WTC11 (cell line): ENCODE measurements at regions not wholly inside any gene's neighbourhood (a gene's known extent, or its start where the extent isn't known, plus 50 kb on each side); places are given as distances from the start of the nearest gene placed in this dataset.

Experiments used
- ATAC-seq: fragments of 200-7000 bp; cut with Tn5 transposase; 2 replicates; pipeline ENCODE4 v1.10.0; 2021; ENCODE audit warnings: mild to moderate bottlenecking, moderate library complexity
- CTCF ChIA-PET: fragments of 300-600 bp; sonication (Branson Sonifier 250); formaldehyde crosslinking; loops from one replicate; lab custom pipeline; 2021; ENCODE audit warnings: antibody characterized with exemption; lab: Charles Lee
- POLR2A ChIA-PET: fragments of 350-600 bp; sonication (Branson Sonifier 250); formaldehyde crosslinking; loops from one replicate; lab custom pipeline; 2021; ENCODE audit warnings: antibody characterized with exemption; lab: Charles Lee
- DNase-seq: peaks from one replicate; pipeline ENCODE4 v3.0.0; 2021; ENCODE audit warnings: low spot score
- H3K27ac Mint-ChIP-seq: 2 replicates; pipeline ENCODE4 v1.8.0; 2021; ENCODE audit warnings: mixed read lengths
- H3K27me3 Mint-ChIP-seq: 2 replicates; pipeline ENCODE4 v1.8.0; 2021; ENCODE audit warnings: low read depth, mild to moderate bottlenecking, moderate library complexity, mixed read lengths
- H3K36me3 Mint-ChIP-seq: 2 replicates; pipeline ENCODE4 v1.8.0; 2021; ENCODE audit warnings: mixed read lengths
- H3K4me1 Mint-ChIP-seq: 2 replicates; pipeline ENCODE4 v1.8.0; 2022; ENCODE audit warnings: mixed read lengths
- H3K4me3 Mint-ChIP-seq: 2 replicates; pipeline ENCODE4 v1.8.0; 2021; ENCODE audit warnings: mild to moderate bottlenecking, moderate library complexity, mixed read lengths
- H3K9me3 Mint-ChIP-seq: 2 replicates; pipeline ENCODE4 v1.8.0; 2021; ENCODE audit warnings: mixed read lengths
- ATF3 ChIP-seq: sonication (generic); formaldehyde crosslinking; conservative IDR thresholded peaks from 2 replicates; pipeline ENCODE4 v1.8.1; 2022; ENCODE audit warnings: mild to moderate bottlenecking, missing genetic modification reagents
- CBFB ChIP-seq: sonication (generic); formaldehyde crosslinking; IDR thresholded peaks from 2 replicates; pipeline ENCODE4 v1.8.1; 2022; ENCODE audit warnings: mild to moderate bottlenecking, low read depth, missing genetic modification reagents
- ESRRA ChIP-seq: sonication (generic); formaldehyde crosslinking; IDR thresholded peaks from 2 replicates; pipeline ENCODE4 v1.8.1; 2022; ENCODE audit warnings: mild to moderate bottlenecking, missing genetic modification reagents, borderline replicate concordance
- FOXJ3 ChIP-seq: sonication (generic); formaldehyde crosslinking; IDR thresholded peaks from 2 replicates; pipeline ENCODE4 v1.9.0; 2021; ENCODE audit warnings: missing genetic modification reagents, mild to moderate bottlenecking, borderline replicate concordance
- GTF2I ChIP-seq: fragments of 250-450 bp; sonication (Bioruptor Pico); conservative IDR thresholded peaks from 2 replicates; pipeline ENCODE4 v1.4.0; 2021; ENCODE audit warnings: mild to moderate bottlenecking
- IRF1 ChIP-seq: sonication (generic); formaldehyde crosslinking; IDR thresholded peaks from 2 replicates; pipeline ENCODE4 v1.8.0; 2023; ENCODE audit warnings: missing genetic modification reagents
- JAZF1 ChIP-seq: fragments of 250-450 bp; sonication (Bioruptor Pico); IDR thresholded peaks from 2 replicates; pipeline ENCODE4 v1.9.0; 2021; ENCODE audit warnings: moderate library complexity, mild to moderate bottlenecking, inconsistent platforms
- MXD4 ChIP-seq: fragments of 250-450 bp; sonication (Bioruptor Pico); IDR thresholded peaks from 2 replicates; pipeline ENCODE4 v1.8.0; 2021; ENCODE audit warnings: mild to moderate bottlenecking, moderate library complexity, borderline replicate concordance
- NFE2L1 ChIP-seq: sonication (generic); formaldehyde crosslinking; IDR thresholded peaks from 2 replicates; pipeline ENCODE4 v1.8.1; 2023; ENCODE audit warnings: missing genetic modification reagents
- RELA ChIP-seq: sonication (generic); formaldehyde crosslinking; IDR thresholded peaks from 2 replicates; pipeline ENCODE4 v1.8.1; 2022; ENCODE audit warnings: missing genetic modification reagents, mild to moderate bottlenecking, borderline replicate concordance
- SMAD3 ChIP-seq: sonication (generic); formaldehyde crosslinking; IDR thresholded peaks from 2 replicates; pipeline ENCODE4 v1.8.0; 2022; ENCODE audit warnings: missing genetic modification reagents, mild to moderate bottlenecking, borderline replicate concordance
- ZNF232 ChIP-seq: sonication (generic); formaldehyde crosslinking; IDR thresholded peaks from 2 replicates; pipeline ENCODE4 v1.8.0; 2022; ENCODE audit warnings: mild to moderate bottlenecking, missing genetic modification reagents
- ZNF317 ChIP-seq: sonication (generic); formaldehyde crosslinking; IDR thresholded peaks from 2 replicates; pipeline ENCODE4 v1.8.1; 2023; ENCODE audit warnings: low read depth, mild to moderate bottlenecking, moderate library complexity, missing genetic modification reagents, borderline replicate concordance
- ZNF425 ChIP-seq: fragments of 250-450 bp; sonication (Bioruptor Pico); conservative IDR thresholded peaks from 2 replicates; pipeline ENCODE4 v1.9.0; 2021; ENCODE audit warnings: mild to moderate bottlenecking
- ZNF532 ChIP-seq: fragments of 250-450 bp; sonication (Bioruptor Pico); IDR thresholded peaks from 2 replicates; pipeline ENCODE4 v1.9.0; 2021; ENCODE audit warnings: mild to moderate bottlenecking, borderline replicate concordance
- TF ChIP-seq, protein P1 (sequence below): sonication (generic); formaldehyde crosslinking; IDR thresholded peaks from 2 replicates; pipeline ENCODE4 v1.8.1; 2023; ENCODE audit warnings: mild to moderate bottlenecking, missing genetic modification reagents
- TF ChIP-seq, protein P2 (sequence below): fragments of 250-450 bp; sonication (Bioruptor Pico); IDR thresholded peaks from 2 replicates; pipeline ENCODE4 v1.9.0; 2021; ENCODE audit warnings: mild to moderate bottlenecking
- TF ChIP-seq, protein P3 (sequence below): sonication (generic); formaldehyde crosslinking; IDR thresholded peaks from 2 replicates; pipeline ENCODE4 v1.8.1; 2023; ENCODE audit warnings: mild to moderate bottlenecking, missing genetic modification reagents, moderate library complexity

DNA sequence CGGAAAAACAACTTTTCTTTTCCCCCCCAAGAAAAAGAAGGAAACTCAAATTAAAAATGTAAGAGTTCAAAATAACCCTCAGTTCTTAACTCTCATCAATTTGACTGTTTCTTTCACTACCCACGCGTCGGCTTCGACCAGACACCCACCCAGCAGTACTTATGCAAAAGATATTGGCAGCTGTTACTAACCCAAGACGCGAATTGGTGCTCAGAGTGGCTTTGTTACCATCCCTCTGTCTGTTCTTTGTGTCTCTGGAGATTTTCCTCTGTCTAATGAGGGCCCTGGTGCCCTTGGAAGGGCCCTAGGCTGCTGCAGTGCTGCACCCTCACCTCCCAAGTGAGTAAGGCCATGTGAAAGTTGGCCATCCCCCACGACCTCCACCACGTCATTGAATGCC, 180.5 kb upstream of the NECTIN1 start:
- no peak for ATAC-seq
- H3K9me3 Mint-ChIP-seq = peaks cover 6% of the 10 kb centered on the region; the same call in 1 of the 2 replicates
- TF ChIP-seq ZNF232 (no peak), NFE2L1 (CRISPR knock-in tag) (no peak), RELA (CRISPR knock-in tag) (no peak), ATF3 (CRISPR knock-in tag) (no peak), GTF2I (CRISPR knock-in tag) (no peak), FOXJ3 (CRISPR knock-in tag) (no peak), IRF1 (CRISPR knock-in tag) (no peak), ESRRA (no peak), SMAD3 (CRISPR knock-in tag) (no peak), JAZF1 (CRISPR knock-in tag) (no peak), MXD4 (no peak), ZNF425 (CRISPR knock-in tag) (no peak), ZNF532 (no peak), ZNF317 (no peak), CBFB (CRISPR knock-in tag) (no peak)
- TF ChIP-seq, protein P1, sequence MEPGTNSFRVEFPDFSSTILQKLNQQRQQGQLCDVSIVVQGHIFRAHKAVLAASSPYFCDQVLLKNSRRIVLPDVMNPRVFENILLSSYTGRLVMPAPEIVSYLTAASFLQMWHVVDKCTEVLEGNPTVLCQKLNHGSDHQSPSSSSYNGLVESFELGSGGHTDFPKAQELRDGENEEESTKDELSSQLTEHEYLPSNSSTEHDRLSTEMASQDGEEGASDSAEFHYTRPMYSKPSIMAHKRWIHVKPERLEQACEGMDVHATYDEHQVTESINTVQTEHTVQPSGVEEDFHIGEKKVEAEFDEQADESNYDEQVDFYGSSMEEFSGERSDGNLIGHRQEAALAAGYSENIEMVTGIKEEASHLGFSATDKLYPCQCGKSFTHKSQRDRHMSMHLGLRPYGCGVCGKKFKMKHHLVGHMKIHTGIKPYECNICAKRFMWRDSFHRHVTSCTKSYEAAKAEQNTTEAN = no peak
- TF ChIP-seq, protein P2, sequence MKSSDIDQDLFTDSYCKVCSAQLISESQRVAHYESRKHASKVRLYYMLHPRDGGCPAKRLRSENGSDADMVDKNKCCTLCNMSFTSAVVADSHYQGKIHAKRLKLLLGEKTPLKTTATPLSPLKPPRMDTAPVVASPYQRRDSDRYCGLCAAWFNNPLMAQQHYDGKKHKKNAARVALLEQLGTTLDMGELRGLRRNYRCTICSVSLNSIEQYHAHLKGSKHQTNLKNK (CRISPR knock-in tag) = no peak
- TF ChIP-seq, protein P3, sequence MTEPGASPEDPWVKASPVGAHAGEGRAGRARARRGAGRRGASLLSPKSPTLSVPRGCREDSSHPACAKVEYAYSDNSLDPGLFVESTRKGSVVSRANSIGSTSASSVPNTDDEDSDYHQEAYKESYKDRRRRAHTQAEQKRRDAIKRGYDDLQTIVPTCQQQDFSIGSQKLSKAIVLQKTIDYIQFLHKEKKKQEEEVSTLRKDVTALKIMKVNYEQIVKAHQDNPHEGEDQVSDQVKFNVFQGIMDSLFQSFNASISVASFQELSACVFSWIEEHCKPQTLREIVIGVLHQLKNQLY (CRISPR knock-in tag) = no peak
- peaks cover 28% of the 10 kb centered on the region for H3K4me1 Mint-ChIP-seq
- H3K27me3 Mint-ChIP-seq = no peaks in the 10 kb centered on the region; the same call in 1 of the 2 replicates
- no peak for DNase-seq
- no peak overlapping the region for H3K4me3 Mint-ChIP-seq
- no peak overlapping the region for H3K27ac Mint-ChIP-seq
- H3K36me3 Mint-ChIP-seq = no peaks in the 10 kb centered on the region
- ChIA-PET CTCF (no interaction called here), POLR2A (no interaction called here)
